HepG2 (cell line): ENCODE measurements at regions not wholly inside any gene's neighbourhood (a gene's known extent, or its start where the extent isn't known, plus 50 kb on each side); places are given as distances from the start of the nearest gene placed in this dataset.

Experiments used
- DPF2 ChIP-seq: sonication (generic); formaldehyde crosslinking; IDR thresholded peaks from 2 replicates; pipeline ENCODE4 v1.4.0; 2020; ENCODE audit warnings: mild to moderate bottlenecking, low read depth, missing genetic modification reagents, borderline replicate concordance
- ELF1 ChIP-seq: sonication (generic); formaldehyde crosslinking; IDR thresholded peaks from 2 replicates; pipeline ENCODE4 v1.4.0; 2020; ENCODE audit warnings: missing genetic modification reagents
- NFAT5 ChIP-seq: sonication (generic); formaldehyde crosslinking; IDR thresholded peaks from 2 replicates; pipeline ENCODE4 v1.4.0; 2020; ENCODE audit warnings: missing genetic modification reagents
- SOX13 ChIP-seq, 3 experiments: fragments of 450-650 bp in 1 of 3; sonication (generic) in 1 of 3; formaldehyde crosslinking in 1 of 3; IDR thresholded peaks in 2 of 3; conservative IDR thresholded peaks in 1 of 3; 2 replicates each; pipeline versions ENCODE4 v1.5.0 to v1.6.1; 2016 to 2020; ENCODE audit warnings: antibody characterized with exemption in 1 of 3, mild to moderate bottlenecking in 1 of 3, missing compliant biosample characterization in 1 of 3, missing genetic modification reagents in 1 of 3, moderate library complexity in 1 of 3
- XRCC5 ChIP-seq: fragments of 200-400 bp; formaldehyde crosslinking; optimal IDR thresholded peaks from 2 replicates; pipeline ENCODE3; 2017; ENCODE audit warnings: mild to moderate bottlenecking, low read length
- YEATS4 ChIP-seq: sonication (generic); formaldehyde crosslinking; IDR thresholded peaks from 2 replicates; pipeline ENCODE4 v1.4.0; 2020; ENCODE audit warnings: missing genetic modification reagents, borderline replicate concordance
- ZNF510 ChIP-seq: sonication (generic); formaldehyde crosslinking; IDR thresholded peaks from 2 replicates; pipeline ENCODE4 v1.4.0; 2020; ENCODE audit warnings: low read depth, mild to moderate bottlenecking, missing genetic modification reagents
- TF ChIP-seq, protein P1 (sequence below): sonication (generic); formaldehyde crosslinking; IDR thresholded peaks from 2 replicates; pipeline ENCODE4 v1.4.0; 2020; ENCODE audit warnings: missing genetic modification reagents

DNA sequence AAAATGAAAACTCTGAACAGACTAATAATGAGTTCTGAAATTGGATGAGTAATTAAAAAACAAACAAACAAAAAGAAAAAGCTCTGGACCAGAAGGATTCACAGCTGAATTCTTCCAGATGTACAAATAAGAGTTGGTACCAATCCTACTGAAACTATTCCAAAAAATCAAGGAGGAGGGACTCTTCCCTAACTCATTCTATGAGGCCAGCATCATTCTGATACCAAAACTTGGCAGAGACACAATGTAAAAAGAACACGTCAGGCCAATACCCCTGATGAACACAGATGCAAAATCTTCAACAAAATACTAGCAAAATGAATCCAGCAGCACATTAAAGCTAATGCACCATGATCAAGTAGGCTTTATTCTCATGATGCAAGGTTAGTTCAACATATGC is 183.9 kb upstream of the CNOT2 start (continued):
- TF ChIP-seq NFAT5 (CRISPR knock-in tag) (no peak), DPF2 (CRISPR knock-in tag) (no peak), YEATS4 (CRISPR knock-in tag) (no peak), SOX13 (IDR thresholded peaks at IDR 0.05) (no peak), SOX13 (CRISPR knock-in tag; conservative IDR thresholded peaks at IDR 0.05 in 1 of 2, IDR thresholded peaks at IDR 0.05 in 1 of 2) (no peak), XRCC5 (no peak), ELF1 (CRISPR knock-in tag) (no peak), ZNF510 (CRISPR knock-in tag) (no peak)
- TF ChIP-seq, protein P1, sequence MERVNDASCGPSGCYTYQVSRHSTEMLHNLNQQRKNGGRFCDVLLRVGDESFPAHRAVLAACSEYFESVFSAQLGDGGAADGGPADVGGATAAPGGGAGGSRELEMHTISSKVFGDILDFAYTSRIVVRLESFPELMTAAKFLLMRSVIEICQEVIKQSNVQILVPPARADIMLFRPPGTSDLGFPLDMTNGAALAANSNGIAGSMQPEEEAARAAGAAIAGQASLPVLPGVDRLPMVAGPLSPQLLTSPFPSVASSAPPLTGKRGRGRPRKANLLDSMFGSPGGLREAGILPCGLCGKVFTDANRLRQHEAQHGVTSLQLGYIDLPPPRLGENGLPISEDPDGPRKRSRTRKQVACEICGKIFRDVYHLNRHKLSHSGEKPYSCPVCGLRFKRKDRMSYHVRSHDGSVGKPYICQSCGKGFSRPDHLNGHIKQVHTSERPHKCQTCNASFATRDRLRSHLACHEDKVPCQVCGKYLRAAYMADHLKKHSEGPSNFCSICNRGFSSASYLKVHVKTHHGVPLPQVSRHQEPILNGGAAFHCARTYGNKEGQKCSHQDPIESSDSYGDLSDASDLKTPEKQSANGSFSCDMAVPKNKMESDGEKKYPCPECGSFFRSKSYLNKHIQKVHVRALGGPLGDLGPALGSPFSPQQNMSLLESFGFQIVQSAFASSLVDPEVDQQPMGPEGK (CRISPR knock-in tag): no peak
